H1 (cell line): ENCODE measurements at regions not wholly inside any gene's neighbourhood (a gene's known extent, or its start where the extent isn't known, plus 50 kb on each side); places are given as distances from the start of the nearest gene placed in this dataset.

ENCODE experiments used
- CTCF ChIA-PET: fragments of 300-600 bp; sonication (Branson Sonifier 250); formaldehyde crosslinking; loops from one replicate; lab custom pipeline; 2021; ENCODE audit not compliant: partially characterized antibody; lab: Charles Lee
- POLR2A ChIA-PET: fragments of 300-600 bp; sonication (Branson Sonifier 250); formaldehyde crosslinking; loops from one replicate; lab custom pipeline; 2021; ENCODE audit warnings: inconsistent platforms; ENCODE audit not compliant: partially characterized antibody; lab: Charles Lee
- DNase-seq, 2 experiments: peaks; one replicate each; pipeline versions ENCODE4 v3.0.0 to v3.0.0-alpha.2; 2010 to 2022; ENCODE audit warnings: low spot score in 2 of 2, low read depth in 1 of 2, mixed read lengths in 1 of 2
- FAIRE-seq: peaks from 2 replicates; lab custom pipeline; 2011; peaks lifted over from hg19 to GRCh38; lab: Jason Lieb, UNC
- H2AFZ ChIP-seq: 2 replicates; pipeline ENCODE4 v1.8.1; 2012; ENCODE audit warnings: low read length, inconsistent platforms
- H2AK5ac ChIP-seq: 2 replicates; pipeline ENCODE4 v1.6.1; 2013; ENCODE audit warnings: low read depth, low read length
- H2BK120ac ChIP-seq: replicated peaks from 2 replicates; pipeline ENCODE3; 2013; ENCODE audit warnings: low read depth, low read length, inconsistent platforms
- H2BK12ac ChIP-seq: 2 replicates; pipeline ENCODE4 v1.6.1; 2013; ENCODE audit warnings: low read depth, low read length
- H2BK15ac ChIP-seq: 2 replicates; pipeline ENCODE4 v1.6.1; 2013; ENCODE audit warnings: low read length
- H2BK20ac ChIP-seq: 2 replicates; pipeline ENCODE4 v1.6.1; 2013; ENCODE audit warnings: low read length
- H2BK5ac ChIP-seq: 2 replicates; pipeline ENCODE4 v1.6.1; 2013; ENCODE audit warnings: low read depth, low read length
- H3K14ac ChIP-seq: 2 replicates; pipeline ENCODE4 v1.6.1; 2013; ENCODE audit warnings: inconsistent platforms; ENCODE audit not compliant: insufficient read length
- H3K18ac ChIP-seq: 2 replicates; pipeline ENCODE4 v1.6.1; 2013; ENCODE audit warnings: low read length; ENCODE audit errors: extremely low read depth
- H3K23ac ChIP-seq: 2 replicates; pipeline ENCODE4 v1.6.1; 2013; ENCODE audit warnings: inconsistent platforms; ENCODE audit not compliant: insufficient read length
- H3K23me2 ChIP-seq: 2 replicates; pipeline ENCODE4 v1.6.1; 2013; ENCODE audit warnings: low read depth, low read length
- H3K27ac ChIP-seq: 2 replicates; pipeline ENCODE4 v1.6.1; 2011; ENCODE audit warnings: low read depth, low read length, inconsistent platforms
- H3K27me3 ChIP-seq, 4 experiments: replicated peaks in 1 of 4; 1 replicate in 1 of 4; 2 replicates in 3 of 4; pipeline versions ENCODE4 v1.6.1 to v1.8.1; 2011 to 2013; ENCODE audit warnings: low read length in 3 of 4, mild to moderate bottlenecking in 3 of 4, inconsistent platforms in 2 of 4, mixed read lengths in 2 of 4, moderate library complexity in 1 of 4; ENCODE audit not compliant: control insufficient read depth in 3 of 4, insufficient read depth in 3 of 4; ENCODE audit errors: extremely low read depth in 1 of 4
- H3K36me3 ChIP-seq, 4 experiments: 2 replicates each; pipeline versions ENCODE4 v1.6.1 to v1.8.1; 2011 to 2013; ENCODE audit warnings: mild to moderate bottlenecking in 4 of 4, low read length in 3 of 4, moderate library complexity in 2 of 4, control low read depth in 1 of 4, inconsistent platforms in 1 of 4; ENCODE audit not compliant: insufficient read depth in 4 of 4, control insufficient read depth in 2 of 4
- H3K4ac ChIP-seq: replicated peaks from 2 replicates; pipeline ENCODE3; 2013; ENCODE audit warnings: low read length, low read depth, mixed read lengths, inconsistent platforms; ENCODE audit not compliant: insufficient read length
- H3K4me1 ChIP-seq, 4 experiments: replicated peaks in 1 of 4; 1 replicate in 1 of 4; 2 replicates in 3 of 4; pipeline versions ENCODE4 v1.6.1 to v1.8.1; 2011 to 2013; ENCODE audit warnings: low read length in 3 of 4, inconsistent platforms in 2 of 4, mixed read lengths in 1 of 4; ENCODE audit not compliant: insufficient read depth in 4 of 4, control insufficient read depth in 3 of 4
- H3K4me2 ChIP-seq, 2 experiments: 2 replicates each; pipeline versions ENCODE4 v1.6.1 to v1.8.1; 2011 to 2013; ENCODE audit warnings: low read depth in 2 of 2, low read length in 2 of 2, control low read depth in 1 of 2, inconsistent platforms in 1 of 2, mild to moderate bottlenecking in 1 of 2; ENCODE audit not compliant: insufficient read depth in 1 of 2
- H3K4me3 ChIP-seq, 4 experiments: fragments of 200-600, 300-600 bp in 1 of 4; sonication (generic), shearing (Covaris generic), sonication (Bioruptor Twin) in 1 of 4; 2 replicates each; pipeline versions ENCODE4 v1.5.1 to v1.8.1; 2011 to 2016; ENCODE audit warnings: low read length in 4 of 4, low read depth in 3 of 4, control low read depth in 2 of 4, inconsistent platforms in 2 of 4, mild to moderate bottlenecking in 2 of 4, mixed read lengths in 1 of 4, moderate library complexity in 1 of 4; ENCODE audit not compliant: insufficient read depth in 2 of 4; ENCODE audit errors: extremely low read depth in 1 of 4
- H3K56ac ChIP-seq: replicated peaks from 2 replicates; pipeline ENCODE3; 2013; ENCODE audit warnings: low read depth, mild to moderate bottlenecking, mixed read lengths, low read length, inconsistent platforms; ENCODE audit not compliant: insufficient read length
- H3K79me1 ChIP-seq: 2 replicates; pipeline ENCODE4 v1.6.1; 2013; ENCODE audit warnings: low read depth, low read length, control low read depth
- H3K79me2 ChIP-seq, 2 experiments: 2 replicates each; pipeline versions ENCODE4 v1.6.1 to v1.8.1; 2012 to 2013; ENCODE audit warnings: low read length in 2 of 2, mild to moderate bottlenecking in 2 of 2, inconsistent platforms in 1 of 2; ENCODE audit not compliant: insufficient read depth in 2 of 2, control insufficient read depth in 1 of 2
- H3K9ac ChIP-seq, 4 experiments: replicated peaks in 1 of 4; 1 replicate in 1 of 4; 2 replicates in 3 of 4; pipeline versions ENCODE4 v1.6.1 to v1.8.1; 2011 to 2013; ENCODE audit warnings: low read depth in 3 of 4, low read length in 3 of 4, control low read depth in 2 of 4, mild to moderate bottlenecking in 2 of 4, moderate library complexity in 2 of 4, inconsistent platforms in 1 of 4; ENCODE audit errors: extremely low read depth in 1 of 4
- H3K9me3 ChIP-seq, 2 experiments: 2 replicates each; pipeline versions ENCODE4 v1.6.1 to v1.8.1; 2012 to 2013; ENCODE audit warnings: mild to moderate bottlenecking in 2 of 2, moderate library complexity in 2 of 2, control low read depth in 1 of 2, inconsistent platforms in 1 of 2, low read depth in 1 of 2, low read length in 1 of 2, mixed read lengths in 1 of 2; ENCODE audit not compliant: insufficient read depth in 2 of 2
- H4K20me1 ChIP-seq, 2 experiments: replicated peaks in 1 of 2; 2 replicates each; pipeline versions ENCODE3 to v1.8.1; 2011 to 2013; ENCODE audit warnings: inconsistent platforms in 2 of 2, low read length in 2 of 2, mild to moderate bottlenecking in 1 of 2; ENCODE audit not compliant: insufficient read depth in 2 of 2, control insufficient read depth in 1 of 2
- H4K5ac ChIP-seq: 2 replicates; pipeline ENCODE4 v1.6.1; 2013; ENCODE audit warnings: low read length, low read depth, mixed read lengths, inconsistent platforms; ENCODE audit not compliant: insufficient read length
- H4K8ac ChIP-seq: 2 replicates; pipeline ENCODE4 v1.8.0; 2013; ENCODE audit warnings: mild to moderate bottlenecking, moderate library complexity, low read length, inconsistent platforms; ENCODE audit not compliant: insufficient read depth; ENCODE audit errors: extremely low read depth
- H4K91ac ChIP-seq: replicated peaks from 2 replicates; pipeline ENCODE3; 2013; ENCODE audit warnings: low read length, mixed read lengths, inconsistent platforms; ENCODE audit not compliant: insufficient read length
- ATF2 ChIP-seq: IDR thresholded peaks from 2 replicates; pipeline ENCODE4 v1.6.1; 2012; ENCODE audit warnings: low read length, inconsistent platforms
- EZH2 ChIP-seq: fragments of 200-600 bp; sonication (generic); IDR thresholded peaks from 2 replicates; pipeline ENCODE4 v1.7.1; 2012; ENCODE audit warnings: low read depth, mild to moderate bottlenecking, moderate library complexity, low read length, inconsistent platforms; ENCODE audit not compliant: severe bottlenecking
- KDM1A ChIP-seq: fragments of 200-600, 300-600 bp; sonication (generic); IDR thresholded peaks from 2 replicates; pipeline ENCODE4 v1.7.1; 2016; ENCODE audit warnings: mild to moderate bottlenecking, low read length, borderline replicate concordance
- KDM5A ChIP-seq: fragments of 200-600 bp; IDR thresholded peaks from 2 replicates; pipeline ENCODE4 v1.7.1; 2012; ENCODE audit warnings: mild to moderate bottlenecking, low read length, inconsistent platforms, mixed read lengths
- MAX ChIP-seq: IDR thresholded peaks from 2 replicates; pipeline ENCODE4 v1.6.1; 2012; ENCODE audit warnings: inconsistent platforms
- PHF8 ChIP-seq: fragments of 200-600 bp; sonication (generic); conservative IDR thresholded peaks from 2 replicates; pipeline ENCODE4 v1.7.1; 2012; ENCODE audit warnings: low read depth, mild to moderate bottlenecking, inconsistent platforms, low read length, moderate library complexity
- SIX5 ChIP-seq: IDR thresholded peaks from 2 replicates; pipeline ENCODE4 v1.6.1; 2011; ENCODE audit warnings: mild to moderate bottlenecking, low read depth, low read length
- SP4 ChIP-seq: IDR thresholded peaks from 2 replicates; pipeline ENCODE4 v1.6.1; 2012; ENCODE audit warnings: low read length, inconsistent platforms
- SRF ChIP-seq: IDR thresholded peaks from 2 replicates; pipeline ENCODE4 v1.6.1; 2011; ENCODE audit warnings: mild to moderate bottlenecking, low read depth, low read length, moderate library complexity
- TAF1 ChIP-seq: IDR thresholded peaks from 2 replicates; pipeline ENCODE4 v1.6.1; 2011; ENCODE audit warnings: mild to moderate bottlenecking, low read depth, low read length
- YY1 ChIP-seq: IDR thresholded peaks from 2 replicates; pipeline ENCODE4 v1.6.1; 2011; ENCODE audit warnings: low read depth, mild to moderate bottlenecking, low read length
- WGBS, 2 experiments: shearing (Covaris generic) in 1 of 2; methylation state at CpG; one replicate each; pipeline versions ENCODE4 v1.1.6 to v1.1.7; 2013 to 2015; ENCODE audit warnings: low lambda C conversion rate in 2 of 2, mixed read lengths in 2 of 2, inconsistent platforms in 1 of 2, low coverage in 1 of 2, missing lambda C conversion rate in 1 of 2; ENCODE audit not compliant: insufficient replicate concordance in 2 of 2, insufficient coverage in 1 of 2, insufficient read length in 1 of 2; ENCODE audit errors: extremely low coverage in 1 of 2, missing lambda C conversion rate in 1 of 2; 5-methylcytosine and 5-hydroxymethylcytosine counted together

- no peak for FAIRE-seq
- no peak overlapping the region for H2AFZ ChIP-seq
- H2AK5ac ChIP-seq, result 0 out of 2 replicates have a peak overlapping the region, but pooled peaks have one; percentile 40
- H3K4me2 ChIP-seq, result no peak overlapping the region
- no peak overlapping the region; the same call in 1 of the 2 replicates for H2BK5ac ChIP-seq
- ChIA-PET CTCF (no interaction called here), POLR2A (no interaction called here)
- no peaks in the 10 kb centered on the region for H3K36me3 ChIP-seq
- H3K4me3 ChIP-seq, result no peak overlapping the region
- TF ChIP-seq TAF1 (no peak), SP4 (no peak), MAX (no peak), KDM1A (no peak), YY1 (no peak), PHF8 (no peak), ATF2 (no peak), SIX5 (no peak), KDM5A (no peak), EZH2 (no peak), SRF (no peak)
- H4K91ac ChIP-seq, result no peak overlapping the region
- H3K4me1 ChIP-seq, result peaks cover 0 to 2% (median under 1%) of the 10 kb centered on the region in 4 experiments; a peak in 3 of 7 replicates
- no peak overlapping the region for H3K9ac ChIP-seq
- no peak overlapping the region for H3K56ac ChIP-seq
- H2BK12ac ChIP-seq, result no peak overlapping the region
- H3K23me2 ChIP-seq, result peaks cover 5% of the 10 kb centered on the region; the same call in 1 of the 2 replicates
- no peak overlapping the region for H3K27ac ChIP-seq
- H4K8ac ChIP-seq, result no peak overlapping the region
- H3K18ac ChIP-seq, result no peak overlapping the region
- H3K23ac ChIP-seq, result no peak overlapping the region
- H4K20me1 ChIP-seq, result no peaks in the 10 kb centered on the region
- H2BK120ac ChIP-seq, result no peak overlapping the region
- no peak overlapping the region for H4K5ac ChIP-seq
- H2BK15ac ChIP-seq, result no peak overlapping the region
- no peaks in the 10 kb centered on the region for H3K9me3 ChIP-seq
- WGBS, 2 experiments, result 89% methylated on average over 6 of the region's 8 CpGs; no CpG with 5 or more reads in 1 of the 2 experiments
- no peak overlapping the region for H3K14ac ChIP-seq
- no peaks in the 10 kb centered on the region; a peak in 2 of 7 replicates for H3K27me3 ChIP-seq
- DNase-seq, result no peak
- no peak overlapping the region for H3K4ac ChIP-seq
- no peaks in the 10 kb centered on the region for H3K79me2 ChIP-seq
- H3K79me1 ChIP-seq, result no peaks in the 10 kb centered on the region
- H2BK20ac ChIP-seq, result no peak overlapping the region
These were observed 202.7 kb downstream of the UQCRFS1 start for GRCh38 chr19:29010276-29010675.
